22Rv1 (cell line): ENCODE measurements at regions not wholly inside any gene's neighbourhood (a gene's known extent, or its start where the extent isn't known, plus 50 kb on each side); places are given as distances from the start of the nearest gene placed in this dataset.

ENCODE experiments used
- ZFX ChIP-seq: fragments of 450-650 bp; IDR thresholded peaks from 2 replicates; pipeline ENCODE4 v1.6.1; 2017; ENCODE audit warnings: antibody characterized with exemption, borderline replicate concordance
- TF ChIP-seq, protein P1 (sequence below): fragments of 450-650 bp; IDR thresholded peaks from 2 replicates; pipeline ENCODE4 v1.5.1; 2017; ENCODE audit warnings: mild to moderate bottlenecking

DNA sequence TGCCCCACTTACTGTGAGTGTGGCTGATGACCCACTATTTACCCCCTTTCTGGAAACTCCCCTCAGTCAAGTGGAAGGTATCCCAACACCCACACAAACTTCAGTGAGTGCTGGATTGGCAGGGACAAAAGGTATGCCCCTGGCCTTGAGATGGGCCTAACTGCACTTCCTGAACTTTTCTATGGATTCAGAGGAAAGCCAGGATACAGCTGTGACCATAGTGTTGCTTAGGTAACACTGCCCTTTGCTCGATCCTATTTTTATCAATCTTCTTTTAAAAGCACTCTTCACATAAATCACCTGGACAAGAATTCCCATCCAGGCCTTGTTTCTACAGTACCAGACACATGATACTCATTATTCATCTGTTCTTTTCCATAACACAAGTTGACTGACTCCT lies 671.5 kb upstream of the SLC8A1 start:
- TF ChIP-seq, protein P1, sequence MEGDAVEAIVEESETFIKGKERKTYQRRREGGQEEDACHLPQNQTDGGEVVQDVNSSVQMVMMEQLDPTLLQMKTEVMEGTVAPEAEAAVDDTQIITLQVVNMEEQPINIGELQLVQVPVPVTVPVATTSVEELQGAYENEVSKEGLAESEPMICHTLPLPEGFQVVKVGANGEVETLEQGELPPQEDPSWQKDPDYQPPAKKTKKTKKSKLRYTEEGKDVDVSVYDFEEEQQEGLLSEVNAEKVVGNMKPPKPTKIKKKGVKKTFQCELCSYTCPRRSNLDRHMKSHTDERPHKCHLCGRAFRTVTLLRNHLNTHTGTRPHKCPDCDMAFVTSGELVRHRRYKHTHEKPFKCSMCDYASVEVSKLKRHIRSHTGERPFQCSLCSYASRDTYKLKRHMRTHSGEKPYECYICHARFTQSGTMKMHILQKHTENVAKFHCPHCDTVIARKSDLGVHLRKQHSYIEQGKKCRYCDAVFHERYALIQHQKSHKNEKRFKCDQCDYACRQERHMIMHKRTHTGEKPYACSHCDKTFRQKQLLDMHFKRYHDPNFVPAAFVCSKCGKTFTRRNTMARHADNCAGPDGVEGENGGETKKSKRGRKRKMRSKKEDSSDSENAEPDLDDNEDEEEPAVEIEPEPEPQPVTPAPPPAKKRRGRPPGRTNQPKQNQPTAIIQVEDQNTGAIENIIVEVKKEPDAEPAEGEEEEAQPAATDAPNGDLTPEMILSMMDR, result no peak
- TF ChIP-seq ZFX, result no peak
